ENCODE measurements at regions not wholly inside any gene's neighbourhood (a gene's known extent, or its start where the extent isn't known, plus 50 kb on each side); places are given as distances from the start of the nearest gene placed in this dataset.

- no peak for TF ChIP-seq CTCF (IDR thresholded peaks at IDR 0.05)
- TF ChIP-seq EP300 (IDR thresholded peaks at IDR 0.05; ENCODE audit: low read depth) = no peak
- TF ChIP-seq POLR2AphosphoS5 (IDR thresholded peaks at IDR 0.05) = no peak
These were observed 146.7 kb upstream of the SPOCK3 start for GRCh38 chr4:167380964-167381363.

All from transverse colon (tissue), 4 donors.